ENCODE measurements at regions not wholly inside any gene's neighbourhood (a gene's known extent, or its start where the extent isn't known, plus 50 kb on each side); places are given as distances from the start of the nearest gene placed in this dataset.

GRCh38 chr14:98160901-98161300, 1111.1 kb downstream of the BCL11B start:
- H3K4me2 ChIP-seq (ENCODE audit: low read depth, low read length): no peak overlapping the region
- in situ Hi-C loops (cut with MboI; ENCODE audit: low sequenced_read_pairs): no loop called here
- intact Hi-C loops (cut with micrococcal nuclease): no loop called here
- no peak overlapping the region for H2AK5ac ChIP-seq (ENCODE audit: low read depth, low read length)
- no peak overlapping the region for H2BK20ac ChIP-seq (ENCODE audit: low read depth, low read length)
- H3K79me1 ChIP-seq (ENCODE audit: low read depth in 1 of 2, low read length in 2 of 2): no peaks in the 10 kb centered on the region
- no peak overlapping the region for H2AK9ac ChIP-seq (replicated peaks; ENCODE audit: low read depth, low read length, poor library complexity)
- H2BK5ac ChIP-seq (ENCODE audit: low read depth, low read length, poor library complexity, severe bottlenecking): no peak overlapping the region
- no peak for DNase-seq
- H4K8ac ChIP-seq (ENCODE audit: low read depth in 2 of 2, low read length in 2 of 2): no peak overlapping the region
- ChIA-PET POLR2A (ENCODE audit: unreplicated experiment) (no interaction called here), CTCF (no interaction called here)
- H2AFZ ChIP-seq (replicated peaks; ENCODE audit: low read length, poor library complexity): no peak overlapping the region
- no peak overlapping the region for H2BK120ac ChIP-seq (ENCODE audit: low read depth, low read length)
- H3K18ac ChIP-seq (ENCODE audit: low read depth, low read length): no peak overlapping the region
- WGBS, 2 experiments (ENCODE audit: extremely low coverage in 2 of 2, insufficient read length in 1 of 2): 37% methylated on average over 3 of the region's 9 CpGs; no CpG with 5 or more reads in 1 of the 2 experiments
- no peak overlapping the region for H4K91ac ChIP-seq (ENCODE audit: insufficient read depth, low read depth, low read length)
- no peaks in the 10 kb centered on the region for H4K20me1 ChIP-seq (ENCODE audit: insufficient read depth, low read length)
- H3K56ac ChIP-seq (ENCODE audit: extremely low read depth, insufficient read depth, low read length): no peak overlapping the region
- H3K9me1 ChIP-seq (ENCODE audit: insufficient read depth, low read length): no peaks in the 10 kb centered on the region
- no peak overlapping the region for H2BK15ac ChIP-seq (ENCODE audit: low read depth, low read length)
- ATAC-seq (ENCODE audit: low read depth): no peak
- no peak for TF ChIP-seq RCOR1 (IDR thresholded peaks at IDR 0.05; ENCODE audit: insufficient replicate concordance, low read length)
- TF ChIP-seq FOS (IDR thresholded peaks at IDR 0.05; ENCODE audit: low read depth, low read length): no peak
- no peak for TF ChIP-seq ELK1 (IDR thresholded peaks at IDR 0.05; ENCODE audit: borderline replicate concordance, low read depth, low read length)
- TF ChIP-seq CHD1 (IDR thresholded peaks at IDR 0.05; ENCODE audit: low read depth, low read length): no peak
- no peak for TF ChIP-seq BHLHE40 (IDR thresholded peaks at IDR 0.05; ENCODE audit: low read depth, low read length)
- no peak for TF ChIP-seq NFE2L2 (IDR thresholded peaks at IDR 0.05; ENCODE audit: low read depth, low read length)
- TF ChIP-seq RFX5 (IDR thresholded peaks at IDR 0.05; ENCODE audit: low read depth, low read length): no peak
- TF ChIP-seq CEBPB (IDR thresholded peaks at IDR 0.05; ENCODE audit: low read depth, low read length): no peak
- H3K9ac ChIP-seq (ENCODE audit: low read depth, low read length): no peak overlapping the region
- no peaks in the 10 kb centered on the region for H3K36me3 ChIP-seq (ENCODE audit: control insufficient read depth, insufficient read depth, low read length)
- H3K4ac ChIP-seq (ENCODE audit: low read depth, low read length): no peak overlapping the region
- dilution Hi-C loops (cut with HindIII; ENCODE audit: low sequenced_read_pairs, unreplicated experiment): no loop called here
- H3K14ac ChIP-seq (replicated peaks; ENCODE audit: low read depth, low read length): no peak overlapping the region
- H3K23ac ChIP-seq (ENCODE audit: low read depth, low read length): no peak overlapping the region
- no peak overlapping the region for H3K4me3 ChIP-seq (ENCODE audit: insufficient read depth, low read depth, low read length)
- no peaks in the 10 kb centered on the region for H3K27me3 ChIP-seq (ENCODE audit: control insufficient read depth, insufficient read depth, low read length)
- no peak overlapping the region for H3K27ac ChIP-seq (ENCODE audit: insufficient read depth, low read length)
- no peaks in the 10 kb centered on the region for H3K4me1 ChIP-seq (ENCODE audit: control insufficient read depth, insufficient read depth, low read length)
- H4K5ac ChIP-seq (ENCODE audit: low read depth, low read length): no peak overlapping the region
- H3K9me3 ChIP-seq (ENCODE audit: control insufficient read depth, insufficient read depth, low read length): peaks cover 28% of the 10 kb centered on the region
- BruUV-seq (replicated peaks): no TSS peak

All from IMR-90 (cell line).